IMR-90 (cell line): ENCODE measurements at regions not wholly inside any gene's neighbourhood (a gene's known extent, or its start where the extent isn't known, plus 50 kb on each side); places are given as distances from the start of the nearest gene placed in this dataset.

ENCODE experiments used
- ATAC-seq: fragments of 200-7000 bp; cut with Tn5 transposase; 2 replicates; pipeline ENCODE4 v1.9.1; 2020; ENCODE audit warnings: low read depth, mild to moderate bottlenecking, moderate library complexity
- BruUV-seq: library from RNA; stranded (reverse); fragments of 400-500 nt; replicated peaks from 2 replicates; lab custom pipeline; 2021; lab: Mats Ljungman, UMichigan
- CTCF ChIA-PET: fragments of 300-600 bp; formaldehyde crosslinking; extraction: SDS; loops from one replicate; lab custom pipeline; 2021; ENCODE audit warnings: antibody characterized with exemption; lab: Yijun Ruan, JAX
- POLR2A ChIA-PET: fragments of 300-600 bp; sonication (Branson Sonifier 250); formaldehyde crosslinking; loops from one replicate; lab custom pipeline; 2022; ENCODE audit warnings: antibody characterized with exemption; ENCODE audit not compliant: unreplicated experiment; lab: Charles Lee
- DNase-seq: peaks from one replicate; pipeline ENCODE4 v3.0.0; 2013
- H2AFZ ChIP-seq: replicated peaks from 2 replicates; pipeline ENCODE3; 2013; ENCODE audit warnings: low read length, mild to moderate bottlenecking; ENCODE audit not compliant: poor library complexity
- H2AK5ac ChIP-seq: 2 replicates; pipeline ENCODE4 v1.6.1; 2013; ENCODE audit warnings: low read depth, low read length, inconsistent platforms
- H2AK9ac ChIP-seq: replicated peaks from 2 replicates; pipeline ENCODE3; 2013; ENCODE audit warnings: mild to moderate bottlenecking, low read depth, low read length, moderate library complexity; ENCODE audit not compliant: poor library complexity
- H2BK120ac ChIP-seq: 2 replicates; pipeline ENCODE4 v1.6.1; 2013; ENCODE audit warnings: low read depth, low read length, inconsistent platforms
- H2BK15ac ChIP-seq: 3 replicates; pipeline ENCODE4 v1.6.1; 2013; ENCODE audit warnings: low read depth, low read length, inconsistent platforms
- H2BK20ac ChIP-seq: 2 replicates; pipeline ENCODE4 v1.6.1; 2013; ENCODE audit warnings: low read depth, mild to moderate bottlenecking, inconsistent platforms, low read length, moderate library complexity
- H2BK5ac ChIP-seq: 2 replicates; pipeline ENCODE4 v1.6.1; 2013; ENCODE audit warnings: mild to moderate bottlenecking, low read depth, low read length, inconsistent platforms; ENCODE audit not compliant: poor library complexity, severe bottlenecking
- H3K14ac ChIP-seq: replicated peaks from 2 replicates; pipeline ENCODE4 v1.6.1; 2013; ENCODE audit warnings: low read depth, low read length, inconsistent platforms
- H3K18ac ChIP-seq: 2 replicates; pipeline ENCODE4 v1.6.1; 2013; ENCODE audit warnings: low read depth, low read length, control low read depth
- H3K23ac ChIP-seq: 2 replicates; pipeline ENCODE4 v1.6.1; 2013; ENCODE audit warnings: low read depth, low read length, inconsistent platforms
- H3K27ac ChIP-seq: 2 replicates; pipeline ENCODE4 v1.5.1; 2013; ENCODE audit warnings: mild to moderate bottlenecking, control low read depth, low read length; ENCODE audit not compliant: insufficient read depth
- H3K27me3 ChIP-seq: 2 replicates; pipeline ENCODE4 v1.6.1; 2013; ENCODE audit warnings: low read length; ENCODE audit not compliant: control insufficient read depth, insufficient read depth
- H3K36me3 ChIP-seq: 2 replicates; pipeline ENCODE4 v1.6.1; 2013; ENCODE audit warnings: low read length, mixed read lengths; ENCODE audit not compliant: control insufficient read depth, insufficient read depth
- H3K4ac ChIP-seq: 2 replicates; pipeline ENCODE4 v1.6.1; 2013; ENCODE audit warnings: low read depth, low read length, inconsistent platforms
- H3K4me1 ChIP-seq: 2 replicates; pipeline ENCODE4 v1.6.1; 2013; ENCODE audit warnings: low read length, mixed read lengths; ENCODE audit not compliant: control insufficient read depth, insufficient read depth
- H3K4me2 ChIP-seq: 2 replicates; pipeline ENCODE4 v1.6.1; 2013; ENCODE audit warnings: low read depth, mild to moderate bottlenecking, control low read depth, low read length, moderate library complexity
- H3K4me3 ChIP-seq: 2 replicates; pipeline ENCODE4 v1.5.1; 2013; ENCODE audit warnings: low read depth, mild to moderate bottlenecking, control low read depth, low read length, moderate library complexity; ENCODE audit not compliant: insufficient read depth
- H3K56ac ChIP-seq: 2 replicates; pipeline ENCODE4 v1.6.1; 2013; ENCODE audit warnings: low read length, inconsistent platforms; ENCODE audit not compliant: insufficient read depth; ENCODE audit errors: extremely low read depth
- H3K79me1 ChIP-seq, 2 experiments: 2 replicates each; pipeline ENCODE4 v1.6.1; 2013; ENCODE audit warnings: low read length in 2 of 2, inconsistent platforms in 1 of 2, low read depth in 1 of 2
- H3K9ac ChIP-seq: 2 replicates; pipeline ENCODE4 v1.6.1; 2013; ENCODE audit warnings: low read depth, low read length, control low read depth
- H3K9me1 ChIP-seq: 2 replicates; pipeline ENCODE4 v1.6.1; 2013; ENCODE audit warnings: low read length, inconsistent platforms; ENCODE audit not compliant: insufficient read depth
- H3K9me3 ChIP-seq: 2 replicates; pipeline ENCODE4 v1.6.1; 2013; ENCODE audit warnings: low read length; ENCODE audit not compliant: control insufficient read depth, insufficient read depth
- H4K20me1 ChIP-seq: 2 replicates; pipeline ENCODE4 v1.6.1; 2013; ENCODE audit warnings: low read length, inconsistent platforms; ENCODE audit not compliant: insufficient read depth
- H4K5ac ChIP-seq: 2 replicates; pipeline ENCODE4 v1.6.1; 2013; ENCODE audit warnings: mild to moderate bottlenecking, low read depth, low read length, control low read depth
- H4K8ac ChIP-seq, 2 experiments: 2 replicates each; pipeline ENCODE4 v1.6.1; 2013; ENCODE audit warnings: low read depth in 2 of 2, low read length in 2 of 2, control low read depth in 1 of 2, inconsistent platforms in 1 of 2
- H4K91ac ChIP-seq: 2 replicates; pipeline ENCODE4 v1.6.1; 2013; ENCODE audit warnings: low read depth, low read length, inconsistent platforms; ENCODE audit not compliant: insufficient read depth
- BHLHE40 ChIP-seq: fragments of 150-350 bp; IDR thresholded peaks from 2 replicates; pipeline ENCODE4 v1.6.1; 2016; ENCODE audit warnings: mild to moderate bottlenecking, low read depth, low read length
- CEBPB ChIP-seq: IDR thresholded peaks from 2 replicates; pipeline ENCODE4 v1.6.1; 2012; ENCODE audit warnings: low read depth, low read length, improper control_type of control experiment
- CHD1 ChIP-seq: IDR thresholded peaks from 2 replicates; pipeline ENCODE4 v1.6.1; 2012; ENCODE audit warnings: low read depth, low read length, improper control_type of control experiment
- CTCF ChIP-seq: conservative IDR thresholded peaks from 2 replicates; pipeline ENCODE4 v1.5.1; 2012; ENCODE audit warnings: mild to moderate bottlenecking, low read depth, low read length, improper control_type of control experiment
- ELK1 ChIP-seq: fragments of 150-350 bp; IDR thresholded peaks from 2 replicates; pipeline ENCODE4 v1.6.1; 2016; ENCODE audit warnings: low read depth, mild to moderate bottlenecking, low read length, moderate library complexity, borderline replicate concordance
- FOS ChIP-seq: fragments of 150-350 bp; IDR thresholded peaks from 2 replicates; pipeline ENCODE4 v1.6.1; 2016; ENCODE audit warnings: low read depth, low read length
- MAFK ChIP-seq: IDR thresholded peaks from 2 replicates; pipeline ENCODE4 v1.6.1; 2012; ENCODE audit warnings: low read depth, low read length, improper control_type of control experiment
- MAZ ChIP-seq: IDR thresholded peaks from 2 replicates; pipeline ENCODE4 v1.6.1; 2012; ENCODE audit warnings: low read depth, mild to moderate bottlenecking, low read length, improper control_type of control experiment, moderate library complexity, borderline replicate concordance
- MXI1 ChIP-seq: IDR thresholded peaks from 2 replicates; pipeline ENCODE4 v1.6.1; 2012; ENCODE audit warnings: low read depth, mild to moderate bottlenecking, low read length, moderate library complexity, borderline replicate concordance
- NFE2L2 ChIP-seq: fragments of 150-350 bp; IDR thresholded peaks from 2 replicates; pipeline ENCODE4 v1.6.1; 2016; ENCODE audit warnings: low read depth, mild to moderate bottlenecking, low read length
- POLR2A ChIP-seq: IDR thresholded peaks from 2 replicates; pipeline ENCODE4 v1.6.1; 2012; ENCODE audit warnings: mild to moderate bottlenecking, low read depth, low read length
- RAD21 ChIP-seq: IDR thresholded peaks from 2 replicates; pipeline ENCODE4 v1.6.1; 2012; ENCODE audit warnings: low read length, improper control_type of control experiment
- RCOR1 ChIP-seq: IDR thresholded peaks from 2 replicates; pipeline ENCODE4 v1.6.1; 2012; ENCODE audit warnings: mild to moderate bottlenecking, low read length, improper control_type of control experiment; ENCODE audit not compliant: insufficient replicate concordance
- RFX5 ChIP-seq: IDR thresholded peaks from 2 replicates; pipeline ENCODE4 v1.8.0; 2012; ENCODE audit warnings: low read depth, mild to moderate bottlenecking, low read length, moderate library complexity
- SMC3 ChIP-seq: fragments of 150-350 bp; IDR thresholded peaks from 2 replicates; pipeline ENCODE4 v1.6.1; 2016; ENCODE audit warnings: low read depth, mild to moderate bottlenecking, antibody characterized with exemption, low read length, moderate library complexity
- USF2 ChIP-seq: fragments of 150-350 bp; IDR thresholded peaks from 2 replicates; pipeline ENCODE4 v1.6.1; 2017; ENCODE audit warnings: mild to moderate bottlenecking, antibody characterized with exemption, low read length, low read depth
- WGBS, 2 experiments: methylation state at CpG; one replicate each; pipeline versions ENCODE4 v1.1.5 to v1.1.7; 2013; ENCODE audit warnings: missing lambda C conversion rate in 2 of 2; ENCODE audit not compliant: insufficient read length in 1 of 2; ENCODE audit errors: extremely low coverage in 2 of 2; 5-methylcytosine and 5-hydroxymethylcytosine counted together
- dilution Hi-C: fragments of 300-500 bp; cut with HindIII; formaldehyde crosslinking; loops from one replicate; pipeline ENCODE4 v1.14.3; 2018; ENCODE audit warnings: low sequenced_read_pairs; ENCODE audit not compliant: unreplicated experiment
- in situ Hi-C: fragments of 300-500 bp; cut with MboI; formaldehyde crosslinking; loops from 3 replicates; pipeline ENCODE4 v1.14.3; 2019; ENCODE audit warnings: low sequenced_read_pairs, inconsistent platforms, mixed read lengths
- intact Hi-C: fragments of 100-400 bp; cut with micrococcal nuclease; formaldehyde crosslinking; loops from 2 replicates; pipeline ENCODE4 v1.10.0; 2022

- Histone ChIP-seq H2BK5ac (no peak overlapping the region), H3K9me3 (no peaks in the 10 kb centered on the region), H2AFZ (no peak overlapping the region), H2BK15ac (no peak overlapping the region), H4K8ac (no peak overlapping the region), H3K79me1 (no peaks in the 10 kb centered on the region), H3K4ac (no peak overlapping the region), H2AK9ac (no peak overlapping the region), H3K18ac (no peak overlapping the region), H3K9ac (no peak overlapping the region), H2AK5ac (no peak overlapping the region), H4K5ac (no peak overlapping the region), H2BK20ac (no peak overlapping the region), H3K27ac (no peak overlapping the region), H3K14ac (no peak overlapping the region), H4K20me1 (no peaks in the 10 kb centered on the region), H3K23ac (no peak overlapping the region), H3K4me2 (no peak overlapping the region), H3K36me3 (no peaks in the 10 kb centered on the region), H3K4me1 (peaks cover 2% of the 10 kb centered on the region; the same call in 1 of the 2 replicates), H4K91ac (no peak overlapping the region), H3K56ac (no peak overlapping the region), H3K27me3 (peaks cover 20% of the 10 kb centered on the region), H2BK120ac (no peak overlapping the region), H3K9me1 (0 out of 2 replicates have a peak, but pooled peaks cover 5% of the 10 kb centered on the region), H3K4me3 (no peak overlapping the region)
- 100% methylated on average over 1 of the region's 5 CpGs; no CpG with 5 or more reads in 1 of the 2 experiments for WGBS, 2 experiments
- DNase-seq: no peak
- no peak for TF ChIP-seq FOS
- TF ChIP-seq POLR2A: no peak
- no peak for TF ChIP-seq RCOR1
- no peak for TF ChIP-seq RAD21
- TF ChIP-seq BHLHE40: no peak
- TF ChIP-seq CEBPB: no peak
- TF ChIP-seq SMC3: no peak
- no peak for TF ChIP-seq CHD1
- no peak for TF ChIP-seq MAFK
- TF ChIP-seq USF2: no peak
- TF ChIP-seq MAZ: no peak
- no peak for TF ChIP-seq ELK1
- TF ChIP-seq RFX5: no peak
- TF ChIP-seq CTCF: no peak
- no peak for TF ChIP-seq NFE2L2
- TF ChIP-seq MXI1: no peak
- dilution Hi-C loops: no loop called here
- CTCF ChIA-PET: no interaction called here
- POLR2A ChIA-PET: no interaction called here
- no peak for ATAC-seq
- BruUV-seq: no TSS peak
- in situ Hi-C loops: no loop called here
- intact Hi-C loops: no loop called here
Measured at GRCh38 chr10:78478919-78479318, 445.3 kb downstream of the RPS24 start.
